ENCODE measurements at regions not wholly inside any gene's neighbourhood (a gene's known extent, or its start where the extent isn't known, plus 50 kb on each side); places are given as distances from the start of the nearest gene placed in this dataset.

DNA sequence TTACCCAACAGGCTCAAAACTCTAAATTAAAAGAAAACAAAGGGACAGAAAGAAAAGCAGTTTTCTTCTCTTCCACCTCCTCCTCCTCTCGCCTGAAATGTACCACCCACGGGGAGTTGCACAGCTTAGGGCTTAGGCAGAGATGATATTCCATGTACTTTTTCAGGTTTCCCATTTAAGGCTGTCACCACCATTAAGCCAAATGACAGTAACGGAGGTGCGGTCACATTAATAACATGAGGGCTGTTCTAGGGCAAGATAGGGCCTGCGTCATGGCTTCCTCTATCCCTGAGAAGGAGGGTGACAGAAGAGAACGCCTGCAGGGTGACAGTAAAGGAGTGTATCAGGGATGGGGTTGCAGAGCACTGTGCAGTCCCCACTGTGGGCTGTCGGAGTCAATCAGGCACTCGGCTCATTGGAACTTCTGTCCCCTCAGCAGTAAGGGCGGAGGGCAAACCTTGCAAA lies 51.7 kb upstream of the TJP1 start:
- TF ChIP-seq, protein P1, sequence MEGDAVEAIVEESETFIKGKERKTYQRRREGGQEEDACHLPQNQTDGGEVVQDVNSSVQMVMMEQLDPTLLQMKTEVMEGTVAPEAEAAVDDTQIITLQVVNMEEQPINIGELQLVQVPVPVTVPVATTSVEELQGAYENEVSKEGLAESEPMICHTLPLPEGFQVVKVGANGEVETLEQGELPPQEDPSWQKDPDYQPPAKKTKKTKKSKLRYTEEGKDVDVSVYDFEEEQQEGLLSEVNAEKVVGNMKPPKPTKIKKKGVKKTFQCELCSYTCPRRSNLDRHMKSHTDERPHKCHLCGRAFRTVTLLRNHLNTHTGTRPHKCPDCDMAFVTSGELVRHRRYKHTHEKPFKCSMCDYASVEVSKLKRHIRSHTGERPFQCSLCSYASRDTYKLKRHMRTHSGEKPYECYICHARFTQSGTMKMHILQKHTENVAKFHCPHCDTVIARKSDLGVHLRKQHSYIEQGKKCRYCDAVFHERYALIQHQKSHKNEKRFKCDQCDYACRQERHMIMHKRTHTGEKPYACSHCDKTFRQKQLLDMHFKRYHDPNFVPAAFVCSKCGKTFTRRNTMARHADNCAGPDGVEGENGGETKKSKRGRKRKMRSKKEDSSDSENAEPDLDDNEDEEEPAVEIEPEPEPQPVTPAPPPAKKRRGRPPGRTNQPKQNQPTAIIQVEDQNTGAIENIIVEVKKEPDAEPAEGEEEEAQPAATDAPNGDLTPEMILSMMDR (IDR thresholded peaks at IDR 0.05): no peak
- Histone ChIP-seq H3K4me1 (peaks cover 0 to 4% of the 10 kb centered on the region in 2 donors), H3K27me3 (no peaks in the 10 kb centered on the region), H3K9me3 (no peaks in the 10 kb centered on the region), H3K27ac (no peak overlapping the region), H3K36me3 (no peaks in the 10 kb centered on the region), H3K4me3 (no peak overlapping the region)
- ATAC-seq: no peak
- no peak for DNase-seq
- intact Hi-C loops (cut with DNase I): no loop called here

DNA sequence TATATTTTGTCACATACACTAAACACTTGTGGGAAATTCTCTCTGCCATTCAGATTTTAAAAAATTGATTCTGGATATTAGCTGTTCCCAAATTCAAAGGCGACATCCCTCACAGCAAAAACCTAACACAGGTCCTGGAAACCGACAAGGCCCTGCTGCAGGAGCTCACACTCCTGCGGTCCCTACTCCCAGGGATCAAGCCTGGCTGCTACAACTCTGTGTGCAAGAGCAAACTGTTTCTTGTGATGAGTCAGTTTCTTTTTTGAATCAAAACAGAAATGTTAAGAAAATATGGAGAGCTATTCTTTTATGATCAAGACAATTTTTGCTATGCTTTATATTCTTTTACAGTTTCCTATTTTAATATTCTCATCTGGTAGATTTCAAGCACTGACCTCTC lies 51.0 kb upstream of the TJP1 start:
- H3K27me3 ChIP-seq: no peaks in the 10 kb centered on the region
- peaks cover 0 to 4% of the 10 kb centered on the region in 2 donors for H3K4me1 ChIP-seq
- H3K36me3 ChIP-seq: no peaks in the 10 kb centered on the region
- H3K27ac ChIP-seq: no peak overlapping the region
- DNase-seq: no peak
- TF ChIP-seq, protein P1 (IDR thresholded peaks at IDR 0.05): no peak
- no peak for ATAC-seq
- H3K9me3 ChIP-seq: no peaks in the 10 kb centered on the region
- intact Hi-C loops (cut with DNase I): no loop called here
- H3K4me3 ChIP-seq: no peak overlapping the region

DNA sequence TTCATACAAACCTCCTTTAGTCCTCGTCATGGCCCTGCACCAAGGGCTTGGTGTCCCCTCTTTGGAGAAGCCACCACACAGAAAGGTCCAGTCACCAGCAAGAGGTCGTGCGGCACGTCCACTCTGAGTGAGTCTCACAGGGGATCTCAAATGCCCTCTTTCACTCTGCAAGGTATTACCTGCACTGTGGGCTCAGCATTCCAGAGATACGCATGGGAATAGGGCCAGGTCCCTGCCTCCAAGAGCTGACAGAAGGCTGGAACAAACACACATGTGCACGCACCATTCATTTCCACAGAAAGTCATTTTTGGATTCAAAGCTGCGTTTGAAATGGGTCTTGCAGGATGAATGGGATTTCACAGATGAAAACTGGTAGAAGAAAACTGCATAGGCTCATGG lies 50.4 kb upstream of the TJP1 start:
- intact Hi-C loops (cut with DNase I): no loop called here
- H3K27ac ChIP-seq: no peak overlapping the region
- H3K27me3 ChIP-seq: no peaks in the 10 kb centered on the region
- DNase-seq (no peak), ATAC-seq (no peak)
- H3K4me3 ChIP-seq: no peak overlapping the region
- H3K36me3 ChIP-seq: no peaks in the 10 kb centered on the region
- TF ChIP-seq, protein P1 (IDR thresholded peaks at IDR 0.05): no peak
- H3K4me1 ChIP-seq: peaks cover 0 to 4% of the 10 kb centered on the region in 2 donors
- H3K9me3 ChIP-seq: no peaks in the 10 kb centered on the region

All from left lung (tissue), 4 donors.